DOHH2 (cell line): ENCODE measurements at regions not wholly inside any gene's neighbourhood (a gene's known extent, or its start where the extent isn't known, plus 50 kb on each side); places are given as distances from the start of the nearest gene placed in this dataset.

Source experiments
- H3F3A ChIP-seq: fragments of 200-600 bp; sonication (generic), shearing (Covaris generic); 2 replicates; pipeline ENCODE4 v1.6.0; 2016; ENCODE audit warnings: antibody characterized with exemption, mild to moderate bottlenecking; ENCODE audit not compliant: control insufficient read depth, insufficient read depth
- H3K27ac ChIP-seq: fragments of 200-600 bp; sonication (generic); 2 replicates; pipeline ENCODE4 v1.5.1; 2014; ENCODE audit warnings: low read depth, mild to moderate bottlenecking, low read length, moderate library complexity
- H3K27me3 ChIP-seq: fragments of 200-600 bp; sonication (generic); 2 replicates; pipeline ENCODE4 v1.6.1; 2014; ENCODE audit warnings: mild to moderate bottlenecking, low read length, mixed read lengths; ENCODE audit not compliant: control insufficient read depth
- H3K36me3 ChIP-seq: fragments of 200-600 bp; sonication (generic); 2 replicates; pipeline ENCODE4 v1.6.1; 2014; ENCODE audit warnings: mild to moderate bottlenecking, low read length, moderate library complexity, mixed read lengths; ENCODE audit not compliant: control insufficient read depth
- H3K4me1 ChIP-seq: fragments of 200-600 bp; sonication (generic); 2 replicates; pipeline ENCODE4 v1.6.1; 2014; ENCODE audit warnings: mild to moderate bottlenecking, low read length, mixed read lengths; ENCODE audit not compliant: control insufficient read depth
- H3K4me2 ChIP-seq: fragments of 200-600 bp; sonication (generic); 2 replicates; pipeline ENCODE4 v1.6.0; 2014; ENCODE audit warnings: mild to moderate bottlenecking, low read length, moderate library complexity
- H3K4me3 ChIP-seq: fragments of 200-600 bp; sonication (generic); 2 replicates; pipeline ENCODE4 v1.5.1; 2014; ENCODE audit warnings: mild to moderate bottlenecking, low read length, mixed read lengths
- H3K79me2 ChIP-seq: fragments of 200-600 bp; sonication (generic); 2 replicates; pipeline ENCODE4 v1.6.1; 2014; ENCODE audit warnings: mild to moderate bottlenecking, low read length, mixed read lengths; ENCODE audit not compliant: control insufficient read depth
- H3K9me2 ChIP-seq: fragments of 200-600 bp; sonication (generic); replicated peaks from 2 replicates; pipeline ENCODE4 v1.6.1; 2014; ENCODE audit warnings: mild to moderate bottlenecking, low read length, mixed read lengths; ENCODE audit not compliant: control insufficient read depth
- H3K9me3 ChIP-seq: fragments of 200-600 bp; sonication (generic); 2 replicates; pipeline ENCODE4 v1.6.1; 2014; ENCODE audit warnings: antibody characterized with exemption, low read length, mixed read lengths; ENCODE audit not compliant: control insufficient read depth, insufficient read depth
- H4K20me1 ChIP-seq: fragments of 200-600 bp; sonication (generic); 2 replicates; pipeline ENCODE4 v1.6.0; 2014; ENCODE audit warnings: low read depth, mild to moderate bottlenecking, antibody characterized with exemption, low read length, moderate library complexity; ENCODE audit not compliant: control insufficient read depth, insufficient read depth
- CTCF ChIP-seq: fragments of 200-600 bp; sonication (generic); IDR thresholded peaks from one replicate; pipeline ENCODE4 v1.5.1; 2014; ENCODE audit warnings: antibody characterized with exemption, mild to moderate bottlenecking, low read depth, low read length; ENCODE audit not compliant: poor library complexity, severe bottlenecking
- EZH2phosphoT487 ChIP-seq: fragments of 200-600 bp; sonication (generic); IDR thresholded peaks from 2 replicates; pipeline ENCODE4 v1.6.1; 2017; ENCODE audit warnings: borderline replicate concordance, mild to moderate bottlenecking, antibody characterized with exemption, low read length, moderate library complexity, mixed read lengths

- Histone ChIP-seq H3K4me1 (peaks cover 11% of the 10 kb centered on the region), H4K20me1 (no peaks in the 10 kb centered on the region), H3K36me3 (no peaks in the 10 kb centered on the region), H3F3A (no peaks in the 10 kb centered on the region; the same call in 1 of the 2 replicates), H3K27me3 (no peaks in the 10 kb centered on the region; the same call in 1 of the 2 replicates), H3K4me3 (no peak overlapping the region), H3K27ac (no peak overlapping the region), H3K79me2 (no peaks in the 10 kb centered on the region), H3K4me2 (no peak overlapping the region), H3K9me2 (no peaks in the 10 kb centered on the region), H3K9me3 (no peaks in the 10 kb centered on the region)
- TF ChIP-seq EZH2phosphoT487 (no peak), CTCF (no peak)
These were observed 63.3 kb upstream of the TAB2 start for GRCh38 chr6:149254253-149254652.

GRCh38 chr6:149259753-149260152 is 57.8 kb upstream of the TAB2 start:
- no peaks in the 10 kb centered on the region for H3K36me3 ChIP-seq
- H3K27me3 ChIP-seq, result peaks cover 9% of the 10 kb centered on the region
- no peak overlapping the region for H3K27ac ChIP-seq
- no peak for TF ChIP-seq EZH2phosphoT487
- TF ChIP-seq CTCF, result no peak
- no peak overlapping the region for H3K4me2 ChIP-seq
- H3F3A ChIP-seq, result no peaks in the 10 kb centered on the region; the same call in 1 of the 2 replicates
- H3K4me3 ChIP-seq, result no peak overlapping the region
- no peaks in the 10 kb centered on the region for H3K79me2 ChIP-seq
- no peaks in the 10 kb centered on the region for H3K9me2 ChIP-seq
- H3K4me1 ChIP-seq, result peaks cover 11% of the 10 kb centered on the region
- H4K20me1 ChIP-seq, result no peaks in the 10 kb centered on the region
- H3K9me3 ChIP-seq, result no peaks in the 10 kb centered on the region

GRCh38 chr6:149260214-149260874 is 57.2 kb upstream of the TAB2 start:
- no peak overlapping the region for H3K4me3 ChIP-seq
- no peak overlapping the region for H3K4me2 ChIP-seq
- H3K9me3 ChIP-seq, result no peaks in the 10 kb centered on the region
- no peaks in the 10 kb centered on the region for H3K79me2 ChIP-seq
- no peak overlapping the region for H3K27ac ChIP-seq
- TF ChIP-seq EZH2phosphoT487 (no peak), CTCF (no peak)
- H3F3A ChIP-seq, result no peaks in the 10 kb centered on the region; the same call in 1 of the 2 replicates
- H3K27me3 ChIP-seq, result peaks cover 10% of the 10 kb centered on the region
- H3K4me1 ChIP-seq, result peaks cover 11% of the 10 kb centered on the region
- H3K36me3 ChIP-seq, result no peaks in the 10 kb centered on the region
- no peaks in the 10 kb centered on the region for H3K9me2 ChIP-seq
- H4K20me1 ChIP-seq, result no peaks in the 10 kb centered on the region
